ENCODE measurements at regions not wholly inside any gene's neighbourhood (a gene's known extent, or its start where the extent isn't known, plus 50 kb on each side); places are given as distances from the start of the nearest gene placed in this dataset.

- TF ChIP-seq CTCF (IDR thresholded peaks at IDR 0.05) = no peak
- TF ChIP-seq TCF7L2 (IDR thresholded peaks at IDR 0.05; ENCODE audit: low read depth, low read length) = no peak
- TF ChIP-seq SIN3A (IDR thresholded peaks at IDR 0.05; ENCODE audit: borderline replicate concordance, insufficient read depth, low read depth, low read length) = no peak
- no peak for TF ChIP-seq POLR2AphosphoS5 (IDR thresholded peaks at IDR 0.05; ENCODE audit: low read depth, low read length)
These were observed 154.8 kb upstream of the LRIG3 start for GRCh38 chr12:59075141-59075540.
